ENCODE measurements at regions not wholly inside any gene's neighbourhood (a gene's known extent, or its start where the extent isn't known, plus 50 kb on each side); places are given as distances from the start of the nearest gene placed in this dataset.

- intact Hi-C loops (cut with DNase I) = loop anchor here in 1 of 10 donors (10.0 kb wide), 2 partner anchors 230 to 330 kb away; partner anchors contain the start of gene MEX3B
- Histone ChIP-seq H3K36me3 (no peaks in the 10 kb centered on the region), H3K9me3 (no peaks in the 10 kb centered on the region), H3K27ac (no peak overlapping the region), H3K4me1 (peaks cover 0 to 3% (median 0%) of the 10 kb centered on the region in 12 donors), H3K27me3 (no peaks in the 10 kb centered on the region), H3K4me3 (no peak overlapping the region)
- WGBS, 4 donors = 92 to 94% (median 93%) methylated on average over 7 of the region's 7 CpGs
- DNase-seq (no peak), ATAC-seq (no peak)
- no peak for TF ChIP-seq CTCF (IDR thresholded peaks at IDR 0.05)
- TF ChIP-seq POLR2A (IDR thresholded peaks at IDR 0.05) = no peak
Observed at GRCh38 chr15:81814882-81815455, 230.8 kb downstream of the MEX3B start.

GRCh38 chr15:81813215-81813614, 232.6 kb downstream of the MEX3B start:
- Histone ChIP-seq H3K36me3 (no peaks in the 10 kb centered on the region), H3K27ac (no peak overlapping the region), H3K4me3 (no peak overlapping the region), H3K9me3 (no peaks in the 10 kb centered on the region), H3K27me3 (no peaks in the 10 kb centered on the region), H3K4me1 (peaks cover 0 to 11% (median 0%) of the 10 kb centered on the region in 12 donors)
- DNase-seq (no peak), ATAC-seq (no peak)
- WGBS, 4 donors = 49 to 62% (median 57%) methylated on average over 3 of the region's 3 CpGs
- TF ChIP-seq POLR2A (IDR thresholded peaks at IDR 0.05) (no peak), CTCF (IDR thresholded peaks at IDR 0.05) (peak in 4 of 12 donors; percentile 8 to 39 (median 20))
- intact Hi-C loops (cut with DNase I) = loop anchor here in 1 of 10 donors (10.0 kb wide), 2 partner anchors 232 to 328 kb away; partner anchors contain the start of gene MEX3B

GRCh38 chr15:81812456-81812855, 233.4 kb downstream of the MEX3B start:
- no peaks in the 10 kb centered on the region for H3K27me3 ChIP-seq
- TF ChIP-seq POLR2A (IDR thresholded peaks at IDR 0.05) = no peak
- TF ChIP-seq CTCF (IDR thresholded peaks at IDR 0.05) = no peak
- intact Hi-C loops (cut with DNase I) = loop anchor here in 1 of 10 donors (10.0 kb wide), 2 partner anchors 232 to 328 kb away; partner anchors contain the start of gene MEX3B
- DNase-seq (no peak), ATAC-seq (no peak)
- H3K4me3 ChIP-seq = no peak overlapping the region
- H3K27ac ChIP-seq = no peak overlapping the region
- H3K9me3 ChIP-seq = no peaks in the 10 kb centered on the region
- H3K4me1 ChIP-seq = peaks cover 0 to 11% (median 0%) of the 10 kb centered on the region in 12 donors
- 90 to 94% (median 92%) methylated on average over 7 of the region's 7 CpGs for WGBS, 4 donors
- no peaks in the 10 kb centered on the region for H3K36me3 ChIP-seq

GRCh38 chr15:81811736-81812135, 234.1 kb downstream of the MEX3B start:
- WGBS, 4 donors = 87 to 91% (median 89%) methylated on average over 6 of the region's 6 CpGs
- no peak overlapping the region for H3K27ac ChIP-seq
- TF ChIP-seq POLR2A (IDR thresholded peaks at IDR 0.05) (no peak), CTCF (IDR thresholded peaks at IDR 0.05) (no peak)
- DNase-seq = no peak
- ATAC-seq = no peak
- no peak overlapping the region for H3K4me3 ChIP-seq
- no peaks in the 10 kb centered on the region for H3K9me3 ChIP-seq
- H3K4me1 ChIP-seq = peaks cover 0 to 11% (median 0%) of the 10 kb centered on the region in 12 donors
- intact Hi-C loops (cut with DNase I) = loop anchor here in 1 of 10 donors (10.0 kb wide), 2 partner anchors 233 to 327 kb away; partner anchors contain the start of gene MEX3B
- H3K27me3 ChIP-seq = no peaks in the 10 kb centered on the region
- no peaks in the 10 kb centered on the region for H3K36me3 ChIP-seq
